GM12878 (cell line): ENCODE measurements at regions not wholly inside any gene's neighbourhood (a gene's known extent, or its start where the extent isn't known, plus 50 kb on each side); places are given as distances from the start of the nearest gene placed in this dataset.

ENCODE experiments used
- ATAC-seq: fragments of 200-7000 bp; cut with Tn5 transposase; 3 replicates; pipeline ENCODE4 v1.9.1; 2020; ENCODE audit warnings: mild to moderate bottlenecking, moderate library complexity
- BruUV-seq: library from RNA; stranded (reverse); fragments of 400-500 nt; replicated peaks from 2 replicates; lab custom pipeline; 2021; lab: Mats Ljungman, UMichigan
- CTCF ChIA-PET: fragments of 300-600 bp; sonication (Branson Sonifier 250); formaldehyde crosslinking; extraction: SDS; loops from one replicate; lab custom pipeline; 2021; ENCODE audit warnings: inconsistent platforms; lab: Yijun Ruan, JAX
- POLR2A ChIA-PET: fragments of 350-600 bp; formaldehyde crosslinking; extraction: SDS; loops from one replicate; lab custom pipeline; 2021; ENCODE audit warnings: inconsistent platforms; lab: Charles Lee
- RAD21 ChIA-PET: fragments of 300-600 bp; sonication (Branson Sonifier 250); formaldehyde crosslinking; loops from one replicate; lab custom pipeline; 2023; ENCODE audit warnings: antibody characterized with exemption; ENCODE audit not compliant: unreplicated experiment; lab: Charles Lee
- SMC1A ChIA-PET: fragments of 300-600 bp; sonication (Branson Sonifier 250); formaldehyde crosslinking; loops from one replicate; lab custom pipeline; 2023; ENCODE audit not compliant: unreplicated experiment, uncharacterized antibody; lab: Charles Lee
- DNase-seq: peaks from one replicate; pipeline ENCODE4 v3.0.0-alpha.2; 2011; ENCODE audit warnings: low read depth, low spot score
- FAIRE-seq: peaks from 3 replicates; lab custom pipeline; 2011; peaks lifted over from hg19 to GRCh38; lab: Jason Lieb, UNC
- H2AFZ ChIP-seq: 2 replicates; pipeline ENCODE4 v1.6.0; 2011; ENCODE audit warnings: low read depth, low read length, control low read depth; ENCODE audit not compliant: control insufficient read depth
- H3K27ac ChIP-seq: 2 replicates; pipeline ENCODE4 v1.5.1; 2011; ENCODE audit warnings: control low read depth; ENCODE audit not compliant: control insufficient read depth, insufficient read depth
- H3K27me3 ChIP-seq, 2 experiments: replicated peaks in 1 of 2; 2 replicates each; pipeline versions ENCODE4 v1.6.0 to v1.6.1; 2011; ENCODE audit warnings: low read length in 1 of 2; ENCODE audit not compliant: control insufficient read depth in 2 of 2, insufficient read depth in 2 of 2
- H3K36me3 ChIP-seq, 2 experiments: 2 replicates each; pipeline ENCODE4 v1.5.1; 2011; ENCODE audit warnings: low read length in 1 of 2; ENCODE audit not compliant: control insufficient read depth in 2 of 2, insufficient read depth in 2 of 2
- H3K4me1 ChIP-seq: 2 replicates; pipeline ENCODE4 v1.6.1; 2011; ENCODE audit warnings: mild to moderate bottlenecking, low read length, moderate library complexity, mixed read lengths; ENCODE audit not compliant: control insufficient read depth, insufficient read depth
- H3K4me2 ChIP-seq: 2 replicates; pipeline ENCODE4 v1.6.0; 2011; ENCODE audit warnings: control low read depth; ENCODE audit not compliant: control insufficient read depth, insufficient read depth
- H3K4me3 ChIP-seq: fragments of 200-600 bp; sonication (generic); 2 replicates; pipeline ENCODE4 v1.5.1; 2016
- H3K79me2 ChIP-seq: 2 replicates; pipeline ENCODE4 v1.6.0; 2011; ENCODE audit warnings: low read length; ENCODE audit not compliant: control insufficient read depth, insufficient read depth
- H3K9ac ChIP-seq: 2 replicates; pipeline ENCODE4 v1.8.0; 2011; ENCODE audit warnings: low read length, control low read depth, mixed read lengths; ENCODE audit not compliant: control insufficient read depth, insufficient read depth
- H3K9me3 ChIP-seq: replicated peaks from 3 replicates; pipeline ENCODE4 v1.5.1; 2011; ENCODE audit warnings: mild to moderate bottlenecking, low read length; ENCODE audit not compliant: control insufficient read depth, insufficient read depth
- H4K20me1 ChIP-seq: 2 replicates; pipeline ENCODE4 v1.6.0; 2011; ENCODE audit not compliant: control insufficient read depth, insufficient read depth
- BHLHE40 ChIP-seq, 2 experiments: fragments of 450-650 bp in 1 of 2; IDR thresholded peaks; 2 replicates each; pipeline ENCODE4 v1.6.1; 2011 to 2017; ENCODE audit warnings: low read depth in 2 of 2, borderline replicate concordance in 1 of 2, improper control_type of control experiment in 1 of 2, low read length in 1 of 2, mild to moderate bottlenecking in 1 of 2
- DPF2 ChIP-seq: fragments of 450-650 bp; IDR thresholded peaks from 2 replicates; pipeline ENCODE4 v1.6.1; 2017; ENCODE audit warnings: mild to moderate bottlenecking
- ETV6 ChIP-seq, 2 experiments: fragments of 450-650 bp in 1 of 2; IDR thresholded peaks in 1 of 2; conservative IDR thresholded peaks in 1 of 2; 2 replicates each; pipeline ENCODE4 v1.6.1; 2014; ENCODE audit warnings: antibody characterized with exemption in 1 of 2, borderline replicate concordance in 1 of 2, low read depth in 1 of 2, mild to moderate bottlenecking in 1 of 2, moderate library complexity in 1 of 2
- GABPA ChIP-seq: IDR thresholded peaks from 2 replicates; pipeline ENCODE4 v1.6.1; 2014; ENCODE audit warnings: antibody characterized with exemption, low read depth, mild to moderate bottlenecking, inconsistent platforms
- HDAC2 ChIP-seq: fragments of 200-600 bp; sonication (generic); IDR thresholded peaks from 2 replicates; pipeline ENCODE4 v1.6.1; 2017
- IKZF2 ChIP-seq, 2 experiments: fragments of 450-650 bp; IDR thresholded peaks; 2 replicates each; pipeline ENCODE4 v1.6.1; 2017; ENCODE audit warnings: mild to moderate bottlenecking in 2 of 2, moderate library complexity in 2 of 2
- IRF4 ChIP-seq: IDR thresholded peaks from 2 replicates; pipeline ENCODE4 v1.6.1; 2011; ENCODE audit warnings: low read depth, low read length
- JUNB ChIP-seq: IDR thresholded peaks from 2 replicates; pipeline ENCODE4 v1.6.1; 2016; ENCODE audit warnings: antibody characterized with exemption, mild to moderate bottlenecking
- KDM1A ChIP-seq: fragments of 200-600 bp; sonication (generic); IDR thresholded peaks from 2 replicates; pipeline ENCODE4 v1.6.1; 2016; ENCODE audit warnings: borderline replicate concordance
- MAX ChIP-seq: IDR thresholded peaks from 2 replicates; pipeline ENCODE4 v1.6.1; 2012; ENCODE audit warnings: low read depth, low read length, improper control_type of control experiment
- NBN ChIP-seq: fragments of 450-650 bp; IDR thresholded peaks from 2 replicates; pipeline ENCODE4 v1.6.1; 2016
- NFYB ChIP-seq: IDR thresholded peaks from 2 replicates; pipeline ENCODE4 v1.6.1; 2011; ENCODE audit warnings: low read depth, mild to moderate bottlenecking, low read length, improper control_type of control experiment, moderate library complexity; ENCODE audit not compliant: insufficient read depth
- NR2C1 ChIP-seq: fragments of 450-650 bp; IDR thresholded peaks from 2 replicates; pipeline ENCODE4 v1.6.1; 2017; ENCODE audit warnings: antibody characterized with exemption, mild to moderate bottlenecking, moderate library complexity
- RAD21 ChIP-seq: IDR thresholded peaks from 2 replicates; pipeline ENCODE4 v1.6.1; 2011; ENCODE audit warnings: mild to moderate bottlenecking, low read depth, low read length, moderate library complexity; ENCODE audit not compliant: insufficient read depth
- SREBF2 ChIP-seq: IDR thresholded peaks from 2 replicates; pipeline ENCODE4 v1.6.1; 2012; ENCODE audit warnings: mild to moderate bottlenecking, low read length
- ZBTB40 ChIP-seq: fragments of 450-650 bp; IDR thresholded peaks from 2 replicates; pipeline ENCODE4 v1.6.1; 2016; ENCODE audit warnings: mild to moderate bottlenecking, moderate library complexity, borderline replicate concordance
- ZNF622 ChIP-seq: fragments of 450-650 bp; IDR thresholded peaks from 2 replicates; pipeline ENCODE4 v1.6.1; 2017; ENCODE audit warnings: mild to moderate bottlenecking, inconsistent platforms
- ZNF687 ChIP-seq: fragments of 450-650 bp; IDR thresholded peaks from 2 replicates; pipeline ENCODE4 v1.6.1; 2017; ENCODE audit warnings: mild to moderate bottlenecking, moderate library complexity
- WGBS: methylation state at CpG from one replicate; pipeline ENCODE4 v1.1.6; 2016; ENCODE audit warnings: low lambda C conversion rate; ENCODE audit not compliant: insufficient replicate concordance, insufficient coverage; ENCODE audit errors: missing lambda C conversion rate; 5-methylcytosine and 5-hydroxymethylcytosine counted together
- in situ Hi-C: fragments of 300-500 bp; cut with MboI; formaldehyde crosslinking; loops from 9 replicates; pipeline ENCODE4 v1.14.3; 2018; ENCODE audit warnings: mixed read lengths
- intact Hi-C: fragments of 100-400 bp; cut with micrococcal nuclease; formaldehyde crosslinking; loops from one replicate; pipeline ENCODE4 v1.14.2; 2022; ENCODE audit not compliant: unreplicated experiment

GRCh38 chr16:7124701-7125100 is 207.9 kb upstream of the RBFOX1 start (continued):
- no peak for TF ChIP-seq ZBTB40
- TF ChIP-seq DPF2 = no peak
- no peak for TF ChIP-seq MAX
- no peak for TF ChIP-seq IKZF2 (IDR thresholded peaks at IDR 0.05)
- TF ChIP-seq SREBF2 = no peak
- TF ChIP-seq JUNB = no peak
- TF ChIP-seq, all 136 proteins: peak for 0

GRCh38 chr16:7124242-7124641 is 208.4 kb upstream of the RBFOX1 start:
- no TSS peak for BruUV-seq
- no peaks in the 10 kb centered on the region for H3K4me1 ChIP-seq
- no peaks in the 10 kb centered on the region for H3K27me3 ChIP-seq
- POLR2A ChIA-PET = no interaction called here
- H4K20me1 ChIP-seq = no peaks in the 10 kb centered on the region
- no peak overlapping the region for H3K27ac ChIP-seq
- CTCF ChIA-PET = no interaction called here
- ATAC-seq (no peak), FAIRE-seq (no peak), DNase-seq (no peak)
- H3K9ac ChIP-seq = no peak overlapping the region
- no peaks in the 10 kb centered on the region for H3K36me3 ChIP-seq
- intact Hi-C loops (no loop called here), in situ Hi-C loops (no loop called here)
- H2AFZ ChIP-seq = no peak overlapping the region
- H3K4me3 ChIP-seq = no peak overlapping the region
- no peak overlapping the region for H3K4me2 ChIP-seq
- RAD21 ChIA-PET = no interaction called here
- SMC1A ChIA-PET = no interaction called here
- H3K9me3 ChIP-seq = no peaks in the 10 kb centered on the region
- no peaks in the 10 kb centered on the region for H3K79me2 ChIP-seq
- 7% methylated on average over 1 of the region's 2 CpGs for WGBS
- TF ChIP-seq NR2C1 = no peak
- no peak for TF ChIP-seq RAD21
- no peak for TF ChIP-seq NBN
- TF ChIP-seq ZNF687 = no peak
- no peak for TF ChIP-seq ETV6 (conservative IDR thresholded peaks at IDR 0.05 in 1 of 2, IDR thresholded peaks at IDR 0.05 in 1 of 2; ENCODE audit: borderline replicate concordance in 1 of 2, low read depth in 1 of 2)
- no peak for TF ChIP-seq KDM1A
- no peak for TF ChIP-seq HDAC2
- no peak for TF ChIP-seq ZNF622
- no peak for TF ChIP-seq NFYB
- TF ChIP-seq DPF2 = no peak
- TF ChIP-seq GABPA = no peak
- no peak for TF ChIP-seq IRF4
- TF ChIP-seq BHLHE40 (IDR thresholded peaks at IDR 0.05; ENCODE audit: borderline replicate concordance in 1 of 2, low read depth in 2 of 2, low read length in 1 of 2) = no peak
- no peak for TF ChIP-seq IKZF2 (IDR thresholded peaks at IDR 0.05)
